Esophagus squamous epithelium (tissue), 5 donors: ENCODE measurements at regions not wholly inside any gene's neighbourhood (a gene's known extent, or its start where the extent isn't known, plus 50 kb on each side); places are given as distances from the start of the nearest gene placed in this dataset.

Source experiments
- DNase-seq: peaks from one replicate; lab custom pipeline; 2025; lab: John Stamatoyannopoulos, UW
- H3K27ac ChIP-seq, 4 donors: fragments of 200-600 bp; sonication (generic); one replicate each; pipeline ENCODE4 v1.5.1; 2016 to 2019; ENCODE audit warnings: mild to moderate bottlenecking in 1 of 4
- H3K27me3 ChIP-seq, 4 donors: fragments of 200-600 bp; sonication (generic); 1 replicate in 3 of 4; 2 replicates in 1 of 4; pipeline versions ENCODE4 v1.5.1 to v1.6.0; 2017 to 2021; ENCODE audit warnings: antibody characterized with exemption in 1 of 4
- H3K36me3 ChIP-seq, 3 donors: fragments of 200-600 bp; sonication (generic); one replicate each; pipeline ENCODE4 v1.5.1; 2016 to 2019
- H3K4me1 ChIP-seq, 3 donors: fragments of 200-600 bp; sonication (generic); one replicate each; pipeline ENCODE4 v1.5.1; 2017 to 2019
- H3K4me3 ChIP-seq, 4 donors: fragments of 200-600 bp; sonication (generic); 1 replicate in 3 of 4; 2 replicates in 1 of 4; pipeline ENCODE4 v1.5.1; 2016 to 2019; ENCODE audit warnings: mild to moderate bottlenecking in 2 of 4, moderate library complexity in 1 of 4
- H3K9me3 ChIP-seq, 3 donors: fragments of 200-600 bp; sonication (generic); one replicate each; pipeline ENCODE4 v1.5.1; 2016 to 2019
- CTCF ChIP-seq, 6 experiments: fragments of 450-650 bp in 4 of 6; fragments of 200-600 bp in 2 of 6; sonication (generic) in 2 of 6; IDR thresholded peaks; one replicate each; pipeline ENCODE4 v1.5.1; 2016 to 2019; ENCODE audit warnings: antibody characterized with exemption in 6 of 6, mild to moderate bottlenecking in 4 of 6, moderate library complexity in 4 of 6
- POLR2A ChIP-seq, 4 donors: fragments of 450-650 bp; IDR thresholded peaks; one replicate each; pipeline ENCODE4 v1.6.1; 2017; ENCODE audit warnings: antibody characterized with exemption in 4 of 4, mild to moderate bottlenecking in 4 of 4, moderate library complexity in 3 of 4
- WGBS, 2 donors: methylation state at CpG; one replicate each; pipeline ENCODE4 v1.1.5; 2018; 5-methylcytosine and 5-hydroxymethylcytosine counted together
- intact Hi-C: fragments of 100-400 bp; cut with DNase I; formaldehyde crosslinking; loops from one replicate; pipeline ENCODE4 v1.15.0; 2022
- donor health status: DM: yes; HTN: yes; CAD: no.

- TF ChIP-seq CTCF (IDR thresholded peaks at IDR 0.05) (no peak), POLR2A (IDR thresholded peaks at IDR 0.05) (no peak)
- WGBS, 2 donors: 88 to 93% methylated on average over 7 of the region's 7 CpGs
- intact Hi-C loops: no loop called here
- H3K4me3 ChIP-seq: no peak overlapping the region
- DNase-seq: no peak
- H3K9me3 ChIP-seq: no peaks in the 10 kb centered on the region
- H3K27me3 ChIP-seq: no peaks in the 10 kb centered on the region
- H3K27ac ChIP-seq: no peak overlapping the region
- H3K4me1 ChIP-seq: peaks cover 0 to 19% (median 0%) of the 10 kb centered on the region in 3 donors
- H3K36me3 ChIP-seq: no peaks in the 10 kb centered on the region
Measured at GRCh38 chr15:70342141-70342540, 244.4 kb upstream of the TLE3 start.

GRCh38 chr15:70341566-70341965 lies 243.8 kb upstream of the TLE3 start:
- H3K4me1 ChIP-seq: peaks cover 0 to 19% (median 0%) of the 10 kb centered on the region in 3 donors
- no peaks in the 10 kb centered on the region for H3K9me3 ChIP-seq
- H3K4me3 ChIP-seq: no peak overlapping the region
- WGBS, 2 donors: 93 to 100% methylated on average over 1 to 3 of the region's 5 CpGs
- H3K36me3 ChIP-seq: no peaks in the 10 kb centered on the region
- DNase-seq: no peak
- intact Hi-C loops: no loop called here
- TF ChIP-seq CTCF (IDR thresholded peaks at IDR 0.05) (no peak), POLR2A (IDR thresholded peaks at IDR 0.05) (no peak)
- peaks cover 0 to under 1% (median 0%) of the 10 kb centered on the region in 4 donors for H3K27me3 ChIP-seq
- H3K27ac ChIP-seq: no peak overlapping the region

GRCh38 chr15:70340494-70340870 lies 242.8 kb upstream of the TLE3 start:
- no peak for TF ChIP-seq POLR2A (IDR thresholded peaks at IDR 0.05)
- no peak for TF ChIP-seq CTCF (IDR thresholded peaks at IDR 0.05)
- Histone ChIP-seq H3K4me3 (no peak overlapping the region), H3K4me1 (peaks cover 0 to 19% (median 0%) of the 10 kb centered on the region in 3 donors), H3K27ac (no peak overlapping the region), H3K27me3 (peaks cover 0 to 7% (median 0%) of the 10 kb centered on the region in 4 donors), H3K36me3 (no peaks in the 10 kb centered on the region), H3K9me3 (no peaks in the 10 kb centered on the region)
- 76 to 80% methylated on average over 1 of the region's 1 CpG for WGBS, 2 donors
- no peak for DNase-seq
- intact Hi-C loops: no loop called here

GRCh38 chr15:70339571-70340493 lies 242.1 kb upstream of the TLE3 start:
- peaks cover 0 to 6% (median 0%) of the 10 kb centered on the region in 3 donors for H3K9me3 ChIP-seq
- no peak for DNase-seq
- H3K4me1 ChIP-seq: peaks cover 0 to 19% (median 0%) of the 10 kb centered on the region in 3 donors
- H3K27me3 ChIP-seq: peaks cover 0 to 7% (median 0%) of the 10 kb centered on the region in 4 donors
- no peak for TF ChIP-seq POLR2A (IDR thresholded peaks at IDR 0.05)
- no peak for TF ChIP-seq CTCF (IDR thresholded peaks at IDR 0.05)
- no peaks in the 10 kb centered on the region for H3K36me3 ChIP-seq
- H3K27ac ChIP-seq: no peak overlapping the region
- 48 to 58% methylated on average over 10 to 11 of the region's 11 CpGs for WGBS, 2 donors
- intact Hi-C loops: no loop called here
- no peak overlapping the region for H3K4me3 ChIP-seq
